ENCODE measurements at regions not wholly inside any gene's neighbourhood (a gene's known extent, or its start where the extent isn't known, plus 50 kb on each side); places are given as distances from the start of the nearest gene placed in this dataset.

DNA sequence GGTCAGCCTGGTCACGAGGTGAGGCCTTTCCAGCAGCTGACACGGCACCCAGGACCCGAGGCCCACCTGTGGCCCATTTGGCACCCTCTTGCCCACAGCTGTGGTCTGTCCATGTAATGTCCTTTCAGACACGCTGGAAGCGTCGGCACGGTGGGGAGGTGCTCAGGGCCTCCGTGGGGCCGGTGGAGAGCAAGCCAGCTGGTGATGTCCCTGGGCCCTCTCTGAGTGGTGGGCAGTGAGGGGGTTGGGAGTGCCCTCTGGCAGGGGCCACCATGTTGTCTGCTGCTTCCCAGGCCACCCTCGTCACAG, 97.3 kb upstream of the ZNF469 start:
- TF ChIP-seq EZH2phosphoT487 (IDR thresholded peaks at IDR 0.05; ENCODE audit: insufficient read depth, low read depth): no peak
- no peak for TF ChIP-seq EZH2 (IDR thresholded peaks at IDR 0.05; ENCODE audit: insufficient read depth, poor library complexity, severe bottlenecking)

Data from GM23248 (cell line).